ENCODE measurements at regions not wholly inside any gene's neighbourhood (a gene's known extent, or its start where the extent isn't known, plus 50 kb on each side); places are given as distances from the start of the nearest gene placed in this dataset.

- TF ChIP-seq POLR2A (IDR thresholded peaks at IDR 0.05): no peak
- TF ChIP-seq CTCF (IDR thresholded peaks at IDR 0.05): no peak
- TF ChIP-seq POLR2AphosphoS5 (IDR thresholded peaks at IDR 0.05; ENCODE audit: insufficient read depth in 1 of 2, low read depth in 1 of 2): no peak
Observed at GRCh38 chr13:74794582-74794981, 660.4 kb upstream of the KLF12 start.
